Islet of Langerhans (tissue), 1 donor: ENCODE measurements at regions not wholly inside any gene's neighbourhood (a gene's known extent, or its start where the extent isn't known, plus 50 kb on each side); places are given as distances from the start of the nearest gene placed in this dataset.

Source experiments
- FAIRE-seq: peaks from one replicate; lab custom pipeline; 2011; peaks lifted over from hg19 to GRCh38; lab: Jason Lieb, UNC

GRCh38 chr5:173831196-173831914 is 56.8 kb upstream of the CPEB4 start:
- no peak for FAIRE-seq

- no peak for FAIRE-seq
Measured at GRCh38 chr5:173832386-173832785, 55.8 kb upstream of the CPEB4 start.

GRCh38 chr5:173833196-173833985 is 54.8 kb upstream of the CPEB4 start:
- no peak for FAIRE-seq

GRCh38 chr5:173834071-173834771 is 53.9 kb upstream of the CPEB4 start:
- no peak for FAIRE-seq

GRCh38 chr5:173835131-173835530 is 53.0 kb upstream of the CPEB4 start:
- FAIRE-seq, result no peak

DNA sequence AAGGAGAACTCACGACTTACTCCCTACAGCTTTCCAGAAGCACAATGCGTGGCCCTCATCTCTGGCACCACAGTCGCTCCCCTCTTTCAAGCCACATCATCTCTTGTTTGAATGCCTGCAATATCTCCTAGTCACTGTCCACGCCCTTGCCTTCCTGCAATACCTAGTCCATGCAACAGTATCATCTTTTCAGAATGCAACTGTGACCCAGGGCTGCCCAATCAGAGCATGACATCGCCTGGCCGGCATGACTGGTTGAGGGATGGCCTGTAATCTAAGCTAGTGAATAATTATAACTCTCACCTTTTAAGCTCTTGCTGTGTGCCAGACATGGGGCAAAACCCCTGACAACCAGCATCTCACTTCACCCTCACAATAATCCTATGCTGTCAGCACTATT is 52.5 kb upstream of the CPEB4 start:
- FAIRE-seq, result no peak

- no peak for FAIRE-seq
Measured at GRCh38 chr5:173837654-173838053, 50.5 kb upstream of the CPEB4 start.
